Activated T-cell treated with anti-CD3 and anti-CD28 coated beads, Interleukin-2, amount 50 U/mL, for 48 hours (primary cell): ENCODE measurements at regions not wholly inside any gene's neighbourhood (a gene's known extent, or its start where the extent isn't known, plus 50 kb on each side); places are given as distances from the start of the nearest gene placed in this dataset.

Source experiments
- DNase-seq, 2 experiments: peaks; one replicate each; pipeline ENCODE4 v3.0.0-alpha.2; 2020

- DNase-seq, result no peak
These were observed 2313.1 kb upstream of the AGA start for GRCh38 chr4:179755322-179755721.

GRCh38 chr4:179757641-179758040 is 2315.4 kb upstream of the AGA start:
- no peak for DNase-seq

- no peak for DNase-seq
These were observed 2320.6 kb upstream of the AGA start for GRCh38 chr4:179762840-179763239.

GRCh38 chr4:179766938-179767337 is 2324.7 kb upstream of the AGA start:
- DNase-seq, result no peak

- DNase-seq, result no peak
These were observed 2326.8 kb upstream of the AGA start for GRCh38 chr4:179768996-179769395.

- DNase-seq, result no peak
These were observed 2355.5 kb upstream of the AGA start for GRCh38 chr4:179797738-179798137.

- DNase-seq, result no peak
These were observed 2361.6 kb upstream of the AGA start for GRCh38 chr4:179803857-179804256.

GRCh38 chr4:179804440-179804839 is 2362.2 kb upstream of the AGA start:
- no peak for DNase-seq

GRCh38 chr4:179817317-179817716 is 2375.1 kb upstream of the AGA start:
- no peak for DNase-seq

- DNase-seq, result no peak
These were observed 2381.1 kb upstream of the AGA start for GRCh38 chr4:179823342-179823741.

GRCh38 chr4:179831274-179831673 is 2389.0 kb upstream of the AGA start:
- no peak for DNase-seq

- no peak for DNase-seq
These were observed 2394.2 kb upstream of the AGA start for GRCh38 chr4:179836179-179837075.

GRCh38 chr4:179843370-179843769 is 2399.8 kb upstream of the TENM3 start:
- DNase-seq, result no peak

- no peak for DNase-seq
These were observed 2387.7 kb upstream of the TENM3 start for GRCh38 chr4:179855469-179855868.

- no peak for DNase-seq
These were observed 2385.0 kb upstream of the TENM3 start for GRCh38 chr4:179858221-179858620.

GRCh38 chr4:179867300-179867878 is 2375.8 kb upstream of the TENM3 start:
- DNase-seq, result peak; percentile 34 to 53

GRCh38 chr4:179871726-179872125 is 2371.5 kb upstream of the TENM3 start:
- DNase-seq, result no peak

- no peak for DNase-seq
These were observed 2370.4 kb upstream of the TENM3 start for GRCh38 chr4:179872755-179873154.

- no peak for DNase-seq
These were observed 2362.4 kb upstream of the TENM3 start for GRCh38 chr4:179880756-179881155.

- DNase-seq, result no peak
These were observed 2349.0 kb upstream of the TENM3 start for GRCh38 chr4:179894066-179894778.

- no peak for DNase-seq
These were observed 2323.6 kb upstream of the TENM3 start for GRCh38 chr4:179919587-179919986.

- no peak for DNase-seq
These were observed 2315.7 kb upstream of the TENM3 start for GRCh38 chr4:179927473-179927872.

- no peak for DNase-seq
These were observed 2301.3 kb upstream of the TENM3 start for GRCh38 chr4:179941911-179942310.

- DNase-seq, result no peak
These were observed 2266.4 kb upstream of the TENM3 start for GRCh38 chr4:179976777-179977176.
